ENCODE measurements at regions not wholly inside any gene's neighbourhood (a gene's known extent, or its start where the extent isn't known, plus 50 kb on each side); places are given as distances from the start of the nearest gene placed in this dataset.
A peak's percentile ranks its signal among the peaks of the same experiment; 100 is the strongest.
"Not testable (repeated sequence)": the region's sequence is repeated elsewhere in the genome, so short reads cannot be mapped to it uniquely, and the experiment has no call there.

DNA sequence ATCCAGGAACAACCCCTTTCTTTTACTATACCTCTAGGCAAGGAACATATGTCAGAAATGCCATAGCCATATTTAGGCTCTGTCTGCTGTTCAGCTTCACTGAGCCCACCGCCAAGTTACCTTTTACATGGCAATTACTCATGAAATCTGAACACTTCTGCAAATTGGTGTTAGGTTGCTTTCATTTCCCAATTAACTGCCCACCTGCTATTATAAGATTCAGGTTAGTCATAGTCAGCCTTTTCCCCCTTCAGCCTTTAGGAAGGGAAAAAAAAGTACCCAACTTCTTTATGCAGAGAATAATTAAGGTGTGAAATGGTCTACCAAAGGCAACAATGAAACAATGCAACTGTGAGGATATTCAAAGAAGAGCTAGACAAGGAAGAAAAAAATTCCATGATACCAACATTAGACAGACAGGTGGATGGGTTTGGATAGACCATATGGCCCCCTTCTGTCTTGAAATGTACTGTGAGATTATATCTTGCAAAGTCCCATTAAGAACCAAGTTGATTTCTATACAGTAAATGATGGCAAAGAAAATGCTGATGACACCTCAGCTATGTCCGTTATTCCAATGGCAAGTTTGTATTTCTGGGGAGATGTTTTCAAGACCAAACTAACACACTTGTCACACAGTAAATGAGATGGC is 442.1 kb upstream of the NRP1 start:
- DNase-seq: no peak

DNA sequence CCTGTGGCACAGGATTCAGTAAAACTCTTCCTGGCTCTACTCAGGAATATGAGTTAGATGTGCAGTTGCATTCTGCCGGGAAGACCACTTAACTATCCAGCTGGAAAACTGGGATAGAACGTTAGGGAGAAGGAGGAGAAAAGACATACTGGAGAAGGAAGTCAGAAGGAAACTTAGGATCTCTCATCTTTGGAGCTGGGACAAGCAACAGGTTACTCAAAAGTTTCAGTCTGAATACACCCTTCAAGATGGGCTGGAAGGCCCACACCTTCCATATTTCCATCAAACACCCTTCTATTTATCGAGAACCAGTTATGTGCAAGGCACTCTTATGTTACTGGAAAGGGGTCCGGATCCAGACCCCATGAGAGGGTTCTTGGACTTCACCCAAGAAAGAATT is 440.4 kb upstream of the NRP1 start:
- no peak for DNase-seq

DNA sequence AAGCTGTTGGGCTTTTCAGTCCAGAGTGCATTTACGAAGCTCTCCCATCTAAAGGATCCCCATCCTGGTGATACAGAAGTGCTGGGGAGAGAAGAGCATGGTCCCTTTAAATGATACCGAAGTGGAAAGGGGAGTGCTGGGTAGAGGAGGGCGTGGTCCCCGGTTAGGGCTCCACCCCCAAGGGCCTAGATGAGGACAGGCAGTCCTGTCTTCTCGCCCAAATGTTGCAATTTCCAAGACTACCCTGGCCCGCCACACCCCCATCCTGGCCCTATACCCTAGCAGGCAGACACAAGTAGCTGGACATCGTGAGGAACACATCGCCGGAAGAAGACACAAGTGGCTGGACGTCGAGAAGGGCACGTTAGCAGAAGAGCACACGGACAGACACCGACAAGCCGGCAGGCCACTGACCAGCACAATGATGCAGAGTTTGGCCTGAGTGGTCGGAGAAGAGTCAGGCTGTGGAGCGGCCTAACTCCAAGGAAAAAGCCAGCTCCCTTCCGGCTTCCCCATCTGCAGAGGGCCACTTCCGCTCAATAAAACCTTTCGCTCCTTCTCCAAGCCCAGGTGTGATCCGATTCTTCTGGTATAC is 439.5 kb upstream of the NRP1 start:
- no peak for DNase-seq

DNA sequence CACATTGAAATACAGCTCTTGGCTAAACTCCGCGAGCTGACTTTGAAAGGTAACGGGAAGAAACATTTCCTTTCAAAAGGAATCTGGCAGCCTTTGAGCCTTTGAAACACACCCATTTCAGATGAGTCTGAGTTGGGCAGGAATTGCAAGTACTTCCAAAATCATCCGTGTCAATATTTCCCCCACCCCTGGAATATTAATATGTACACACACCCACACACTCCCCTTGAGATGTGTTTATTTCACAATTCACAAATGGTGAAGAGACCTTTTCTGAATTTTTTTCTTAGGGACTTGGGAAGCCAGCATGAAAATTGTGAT is 438.7 kb upstream of the NRP1 start:
- DNase-seq: peak; percentile 25

DNA sequence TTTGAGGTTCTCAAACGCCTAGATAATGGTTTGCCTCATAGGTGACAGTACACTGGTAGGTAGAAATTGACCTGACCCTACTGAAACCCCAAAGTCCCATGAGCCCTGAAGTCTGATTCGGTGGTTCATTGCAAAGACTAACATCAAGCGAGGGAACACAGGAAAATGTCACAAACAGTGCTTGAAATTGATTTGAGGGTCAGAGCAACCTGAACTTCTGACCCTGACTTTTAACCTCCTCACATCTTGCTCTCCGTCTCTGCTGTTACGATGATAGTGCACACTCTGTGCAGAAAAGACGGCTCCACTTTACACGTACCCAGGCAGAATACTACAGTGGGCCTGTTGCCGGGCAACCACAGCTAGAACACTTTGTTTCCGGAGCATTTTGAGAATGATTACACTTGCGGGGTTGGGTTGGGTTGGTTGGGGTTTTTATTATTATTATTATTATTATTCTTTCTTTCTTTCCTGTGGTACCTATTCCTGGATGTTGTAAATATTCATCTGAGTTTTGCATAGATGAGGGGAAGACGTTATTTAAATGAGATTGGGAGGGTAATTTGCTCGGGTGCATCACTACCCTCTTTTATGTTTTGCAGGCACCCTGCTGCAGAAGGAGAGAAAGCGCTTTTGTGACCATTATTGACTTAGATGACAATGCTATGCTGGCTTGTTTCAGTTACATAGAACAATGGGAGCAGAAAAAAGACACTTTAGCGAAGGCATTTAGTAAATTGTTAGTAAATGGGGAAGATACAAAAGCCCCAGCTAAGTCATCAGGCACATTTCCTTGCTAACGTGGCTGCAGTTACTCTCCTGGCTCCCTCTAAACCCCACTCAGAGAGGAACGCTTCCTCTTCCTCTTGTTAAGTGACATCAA is 438.1 kb upstream of the NRP1 start:
- no peak for DNase-seq

DNA sequence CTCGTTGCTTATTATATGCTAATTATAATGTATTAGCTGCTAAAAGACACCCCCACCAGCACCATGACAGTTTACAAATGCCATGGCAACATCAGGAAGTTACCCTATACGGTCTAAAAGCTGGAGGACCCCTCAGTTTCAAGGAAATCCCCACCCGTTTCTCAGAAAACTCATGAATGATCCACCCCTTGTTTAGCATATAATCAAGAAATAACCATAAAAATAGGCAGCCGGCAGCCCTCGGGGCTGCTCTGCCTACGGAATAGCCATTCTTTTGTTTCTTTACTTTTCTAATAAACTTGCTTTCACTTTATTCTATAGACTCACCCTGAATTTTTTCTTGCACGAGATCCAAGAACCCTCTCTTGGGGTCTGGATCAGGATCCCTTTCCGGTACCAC is 437.4 kb upstream of the NRP1 start:
- not testable (repeated sequence) for DNase-seq

DNA sequence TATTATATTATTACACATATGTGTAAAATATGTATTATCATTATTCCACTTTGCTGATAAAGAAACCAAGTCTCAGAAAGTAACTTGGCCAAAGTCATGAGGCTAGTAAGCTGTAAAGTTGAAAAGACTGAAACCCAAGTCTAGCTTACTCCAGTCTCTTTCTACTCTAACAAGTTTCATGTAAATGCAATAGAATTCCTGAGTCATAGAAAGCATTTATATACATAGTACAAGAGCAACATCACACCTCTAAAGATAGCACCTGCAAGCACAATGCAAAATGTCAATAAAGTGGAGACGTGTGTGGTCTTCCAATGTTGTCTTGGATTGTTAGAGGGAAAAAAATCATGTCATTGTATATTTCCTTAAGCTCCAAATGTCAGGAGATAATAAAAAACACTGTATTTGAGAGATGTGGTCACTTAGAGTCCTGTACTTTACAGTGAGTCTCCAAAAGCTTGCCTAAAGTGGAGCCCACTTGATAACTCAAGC is 430.3 kb upstream of the NRP1 start:
- no peak for DNase-seq

DNA sequence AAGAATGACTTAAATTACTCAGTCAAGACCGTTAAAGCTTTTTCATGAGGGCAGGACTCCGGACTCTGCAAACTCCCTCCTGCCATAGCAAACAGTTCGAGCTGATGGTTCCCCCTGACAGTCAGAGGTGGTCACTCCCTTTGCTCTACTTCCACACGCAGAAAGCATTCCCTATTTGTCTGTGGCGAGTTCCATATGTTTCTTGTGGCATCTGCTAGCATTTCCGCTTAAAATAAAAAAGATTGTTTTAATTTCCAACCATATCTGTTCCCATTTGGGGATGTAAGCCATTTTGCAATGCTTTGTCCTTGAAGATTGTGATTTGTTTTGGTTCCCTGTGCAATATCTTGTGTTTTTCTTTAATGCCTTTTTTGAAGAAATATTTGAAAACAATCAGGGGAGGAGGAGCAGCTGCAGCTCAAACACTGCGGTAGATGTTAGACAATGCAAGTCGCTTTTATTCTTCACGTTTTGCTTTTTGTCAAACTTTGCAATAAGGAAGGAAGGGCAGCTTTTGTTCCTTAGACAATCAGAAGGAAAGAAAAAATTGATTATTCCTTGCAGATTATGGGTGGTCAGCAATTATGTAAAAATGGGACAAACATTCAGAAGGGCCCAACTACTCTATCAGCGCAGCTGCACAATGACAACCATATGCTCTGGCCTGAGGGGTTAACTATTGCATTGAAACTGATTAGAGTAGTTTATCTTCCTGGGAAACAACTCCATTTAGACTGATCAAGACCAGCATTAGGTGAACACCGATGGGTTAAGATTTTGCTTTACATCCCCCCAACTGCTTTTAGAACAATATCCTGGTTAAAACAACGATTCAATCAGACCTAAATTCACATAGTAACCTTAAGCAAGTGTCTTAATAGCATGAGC is 425.8 kb upstream of the NRP1 start:
- DNase-seq: no peak

DNA sequence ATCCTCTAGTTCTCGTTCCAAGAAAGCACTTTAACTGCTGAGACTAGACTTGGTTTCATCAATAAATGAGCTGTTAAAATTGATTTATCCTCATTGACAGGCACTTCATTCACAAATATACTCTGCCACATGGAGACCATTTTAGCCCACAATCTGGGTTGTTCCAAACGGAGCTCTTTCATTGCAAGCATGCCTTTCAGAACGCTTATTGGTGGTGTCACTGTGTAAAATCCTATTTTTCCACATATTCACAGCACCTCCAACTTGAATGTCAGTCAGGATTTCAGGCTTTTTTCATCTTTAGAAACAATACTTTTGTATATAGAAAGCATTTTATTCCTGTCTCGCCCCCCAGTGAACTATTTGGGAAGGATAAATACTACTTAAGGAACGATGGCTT is 424.7 kb upstream of the NRP1 start:
- DNase-seq: no peak

DNA sequence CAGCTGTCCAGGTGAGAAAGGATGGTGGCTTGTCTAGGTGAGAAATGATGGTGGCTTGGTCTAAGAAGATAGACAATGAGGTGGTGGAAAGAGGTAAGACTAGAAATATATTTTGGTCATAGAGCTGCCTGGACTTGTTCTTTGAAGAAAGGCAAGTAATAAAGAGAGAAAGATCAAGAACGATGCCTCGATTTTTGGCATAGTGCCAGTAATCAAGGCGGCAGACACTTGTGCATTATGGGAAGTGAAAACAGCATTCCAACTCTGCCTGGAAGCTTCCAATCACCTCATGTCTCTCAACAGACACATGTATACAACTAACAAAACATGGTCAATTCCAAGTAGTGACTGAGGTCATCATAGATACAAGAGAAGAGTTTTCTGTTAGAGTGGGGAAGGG is 423.8 kb upstream of the NRP1 start:
- DNase-seq: no peak

DNA sequence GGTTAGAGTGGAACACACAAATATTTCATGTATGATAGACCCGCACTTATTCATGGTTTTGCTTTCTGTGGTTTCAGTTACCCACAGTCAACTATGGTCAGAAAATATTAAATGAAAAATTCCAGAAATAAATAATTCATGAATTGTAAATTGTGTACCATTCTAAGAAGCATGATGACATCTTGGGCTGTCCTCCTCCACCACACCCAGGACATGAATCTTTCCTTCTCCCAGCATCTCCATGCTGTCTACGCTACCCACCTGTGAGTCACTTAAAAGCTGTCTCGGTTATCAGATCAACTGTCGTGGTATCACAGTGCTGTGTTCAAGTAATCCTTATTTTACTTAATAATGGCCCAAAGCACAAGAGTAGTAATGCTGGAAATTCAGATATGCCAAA is 419.6 kb upstream of the NRP1 start:
- no peak for DNase-seq

DNA sequence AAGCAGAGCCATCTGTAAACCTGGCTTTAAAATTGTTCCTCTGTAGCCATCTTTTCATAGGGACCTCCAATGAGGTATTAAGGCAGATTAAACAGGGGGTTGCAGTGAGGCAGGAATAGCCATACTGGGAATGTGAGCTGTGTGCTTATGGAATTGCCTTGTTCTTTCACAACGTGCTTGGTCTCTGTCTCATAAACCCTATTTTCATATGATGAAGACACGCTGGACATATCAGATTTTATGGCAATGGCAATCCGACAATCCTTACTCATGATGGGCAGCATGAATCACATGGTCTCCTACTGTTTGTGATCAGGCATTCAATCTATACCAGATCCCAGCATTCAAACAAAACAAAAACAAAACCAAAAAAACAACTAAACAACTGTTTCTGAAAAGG is 418.9 kb upstream of the NRP1 start:
- no peak for DNase-seq

DNA sequence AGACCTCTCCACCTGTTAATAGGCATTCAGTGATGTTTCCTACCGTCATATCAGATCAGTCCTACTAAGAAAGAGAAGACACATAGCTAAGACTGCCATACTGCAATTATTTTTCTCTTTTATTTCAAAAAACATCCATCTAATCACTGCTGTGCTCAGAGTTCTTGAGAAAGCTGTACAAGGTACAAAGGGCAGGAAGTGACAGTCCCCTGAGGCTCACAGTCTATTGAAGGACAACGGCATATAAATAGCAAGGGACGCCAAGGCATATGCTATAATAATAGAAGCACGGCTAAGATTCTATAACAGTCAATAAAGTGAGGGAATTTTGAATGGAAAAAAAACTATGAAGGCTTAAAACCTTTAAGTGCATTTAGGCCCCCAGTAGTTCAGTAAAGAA is 415.3 kb upstream of the NRP1 start:
- DNase-seq: no peak

DNA sequence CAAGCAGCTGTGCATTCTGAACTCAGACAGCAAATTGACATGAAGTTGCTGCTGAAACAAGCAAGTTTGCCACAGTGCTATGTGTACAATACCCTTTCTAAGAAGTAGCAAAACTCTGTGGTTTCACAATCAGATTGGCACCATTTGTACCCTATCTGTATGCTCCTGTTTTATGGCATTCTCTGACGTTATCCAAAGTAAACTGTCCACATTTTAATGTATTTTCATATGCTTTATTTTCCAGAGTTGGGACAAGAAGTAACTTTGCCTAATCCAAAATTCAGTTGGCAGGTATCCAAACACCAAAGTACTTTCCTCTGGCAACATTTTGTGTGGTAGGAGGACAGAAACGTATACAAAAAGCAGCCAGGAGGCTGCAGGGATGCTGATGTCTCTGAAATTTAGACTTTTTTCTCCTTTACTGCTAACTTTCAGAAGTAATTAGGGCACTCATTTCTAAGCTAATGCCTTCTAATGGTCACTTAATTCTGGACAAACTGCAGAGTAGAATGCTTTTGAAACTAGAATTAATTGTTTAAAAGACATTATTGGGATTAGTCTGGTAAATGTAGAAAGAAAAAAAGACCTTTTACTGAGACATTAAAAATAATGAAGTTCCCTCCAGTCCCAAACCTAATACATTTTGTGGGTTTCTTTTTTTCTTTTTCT is 414.7 kb upstream of the NRP1 start:
- no peak for DNase-seq

DNA sequence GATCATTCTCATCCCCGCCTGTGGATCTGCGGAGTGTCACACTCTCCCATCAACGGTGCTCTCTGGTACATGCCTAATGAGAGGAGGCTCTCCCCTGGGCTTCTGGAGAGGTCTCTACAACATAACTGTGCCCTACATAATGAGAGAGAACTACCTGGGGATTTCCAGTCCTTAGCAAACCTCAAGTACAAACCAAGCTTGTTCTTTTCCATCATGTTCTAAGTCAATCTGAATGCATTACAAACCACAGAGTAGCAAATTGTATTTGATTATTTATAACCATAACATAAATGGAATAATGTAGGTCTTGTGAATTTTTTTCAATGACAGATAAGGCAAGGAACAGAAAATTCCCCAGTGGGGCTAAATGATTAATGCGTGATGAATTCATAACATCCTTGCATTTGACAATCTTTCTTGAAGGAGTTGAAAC is 412.4 kb upstream of the NRP1 start:
- DNase-seq: peak; percentile 46

DNA sequence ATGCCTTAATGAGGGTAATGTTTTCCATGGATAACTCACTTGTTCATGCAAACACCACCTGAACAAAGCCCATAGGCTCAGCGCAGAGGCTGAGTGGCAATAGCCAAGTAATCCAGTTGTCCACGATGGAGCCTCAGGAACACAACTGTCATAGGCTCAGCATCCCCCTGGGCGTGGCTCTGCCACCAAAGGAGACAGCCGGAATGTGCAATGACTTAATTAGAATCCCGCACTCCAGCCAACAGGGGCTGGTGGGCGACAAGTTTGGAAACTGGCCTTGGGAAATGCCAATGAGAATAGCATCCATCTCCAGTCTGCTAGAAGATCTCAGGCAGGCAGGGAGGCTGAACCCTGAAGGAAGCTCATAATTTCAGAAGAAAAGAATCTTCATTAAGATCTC is 411.7 kb upstream of the NRP1 start:
- DNase-seq: no peak

DNA sequence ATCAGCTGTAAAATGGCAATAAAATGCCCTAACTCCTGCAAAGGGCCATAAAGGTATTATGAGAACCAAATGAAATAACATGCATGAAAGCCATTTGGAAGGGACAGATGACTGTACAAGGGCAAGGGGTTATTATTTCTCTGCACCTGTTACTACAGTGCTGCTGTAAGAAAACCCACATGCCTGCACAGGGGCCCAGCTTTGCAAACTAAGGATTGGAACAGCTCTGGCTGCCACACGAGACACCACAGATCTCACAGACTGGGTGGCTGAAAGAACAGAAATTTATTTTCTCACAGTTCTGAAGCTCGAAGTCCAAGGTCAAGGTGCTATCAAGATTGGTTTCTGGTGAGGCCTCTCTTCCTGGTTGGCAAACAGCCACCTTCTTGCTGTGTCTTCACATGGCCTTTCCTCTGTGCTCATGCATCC is 409.0 kb upstream of the NRP1 start:
- DNase-seq: no peak

DNA sequence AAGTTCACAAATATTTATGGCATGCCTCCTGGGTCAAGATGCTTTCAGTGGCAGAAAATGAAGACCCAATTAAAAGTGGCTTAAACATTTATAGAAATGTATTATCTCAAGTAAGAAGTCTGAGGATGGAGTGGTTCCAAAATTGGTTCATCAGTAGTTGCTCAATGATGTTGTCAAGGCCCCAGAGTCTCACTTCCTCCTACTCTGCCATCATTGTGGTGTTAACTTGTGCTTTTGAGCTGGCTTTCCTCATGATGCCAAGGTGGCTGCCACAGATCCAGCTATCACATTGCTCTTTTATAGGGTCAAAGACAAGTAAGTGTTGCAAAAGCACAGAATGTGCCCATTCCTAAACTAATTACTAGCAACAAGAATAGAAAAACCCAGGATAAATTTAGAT is 404.6 kb upstream of the NRP1 start:
- DNase-seq: peak; percentile 16

DNA sequence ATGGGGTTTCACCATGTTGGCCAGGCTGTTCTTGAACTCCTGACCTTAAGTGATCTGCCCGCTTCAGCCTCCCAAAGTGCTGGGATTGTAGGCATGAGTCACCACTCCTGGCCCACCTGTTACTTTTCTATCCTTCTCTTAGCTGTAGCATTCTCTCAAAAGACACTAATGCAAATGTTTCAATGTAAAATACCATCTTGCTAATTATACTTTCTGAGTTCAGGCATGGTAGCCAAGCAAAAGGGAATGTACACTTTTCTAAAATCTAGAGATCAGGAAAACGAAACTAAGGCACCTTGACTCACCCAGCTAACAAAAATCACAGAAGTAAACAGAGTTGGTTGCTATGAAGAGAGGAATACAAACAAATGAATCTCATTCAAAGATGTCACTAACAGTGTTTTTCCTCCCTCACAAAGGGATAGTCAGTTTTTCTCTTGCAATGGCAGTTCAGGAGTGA is 401.0 kb upstream of the NRP1 start:
- DNase-seq: no peak

DNA sequence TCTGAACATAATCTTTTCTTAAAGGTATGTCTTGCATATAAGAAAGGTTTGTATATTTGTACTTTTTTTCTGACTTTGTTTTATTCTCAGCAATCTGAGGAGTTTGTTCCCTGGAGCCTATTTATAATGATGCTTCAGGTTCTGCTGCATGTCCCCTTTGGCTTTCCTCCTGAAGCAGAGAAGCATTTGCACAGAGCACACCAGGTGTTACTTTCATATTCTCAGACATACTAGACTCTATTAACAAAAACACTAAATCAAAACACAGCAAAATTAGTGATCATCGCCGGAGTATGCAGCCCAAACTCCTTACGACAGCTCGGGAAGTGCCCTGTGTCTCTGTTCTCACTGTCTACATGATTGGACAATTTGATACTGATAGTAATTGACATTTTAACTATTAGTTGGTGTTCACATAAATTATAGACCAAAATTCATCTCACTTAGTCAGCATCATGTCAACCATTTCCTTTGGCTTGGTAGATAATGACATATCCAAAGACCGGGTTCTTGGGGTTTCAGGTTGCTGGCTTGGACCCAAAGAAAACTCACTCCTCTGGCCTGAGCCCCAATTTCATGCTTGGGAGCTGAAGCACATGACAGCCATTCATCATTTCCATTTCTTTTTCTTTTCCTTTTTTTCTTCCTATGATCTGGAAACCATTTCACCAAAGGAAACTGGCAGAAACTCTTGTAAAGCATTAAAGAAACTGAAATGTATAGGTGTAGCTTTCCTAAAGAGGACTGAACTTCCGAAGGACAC is 400.1 kb upstream of the NRP1 start:
- peak; percentile 43 for DNase-seq

DNA sequence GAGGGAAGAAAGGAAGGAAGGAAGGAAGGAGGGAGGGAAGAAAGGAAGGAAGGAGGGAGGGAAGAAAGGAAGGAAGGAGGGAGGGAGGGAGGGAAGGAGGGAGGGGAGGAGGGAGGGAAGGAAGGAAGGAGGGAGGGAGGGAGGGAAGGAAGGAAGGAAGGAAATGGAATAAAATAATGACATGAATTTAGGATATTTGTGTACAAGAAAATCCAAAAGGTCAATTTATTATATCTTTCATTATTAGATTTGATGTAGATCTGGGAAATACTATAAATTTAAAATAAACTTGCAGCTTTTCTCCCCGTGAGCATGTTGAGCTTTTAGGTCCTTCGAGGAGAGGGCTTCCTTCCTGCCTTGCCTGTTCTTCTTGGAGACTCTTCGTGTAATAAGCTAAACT is 398.6 kb upstream of the NRP1 start:
- no peak for DNase-seq
